RPMI8226 (cell line): ENCODE measurements at regions not wholly inside any gene's neighbourhood (a gene's known extent, or its start where the extent isn't known, plus 50 kb on each side); places are given as distances from the start of the nearest gene placed in this dataset.
"Not testable (repeated sequence)": the region's sequence is repeated elsewhere in the genome, so short reads cannot be mapped to it uniquely, and the experiment has no call there.

ENCODE experiments used
- DNase-seq: peaks from one replicate; pipeline ENCODE4 v3.0.0-alpha.2; 2015

DNA sequence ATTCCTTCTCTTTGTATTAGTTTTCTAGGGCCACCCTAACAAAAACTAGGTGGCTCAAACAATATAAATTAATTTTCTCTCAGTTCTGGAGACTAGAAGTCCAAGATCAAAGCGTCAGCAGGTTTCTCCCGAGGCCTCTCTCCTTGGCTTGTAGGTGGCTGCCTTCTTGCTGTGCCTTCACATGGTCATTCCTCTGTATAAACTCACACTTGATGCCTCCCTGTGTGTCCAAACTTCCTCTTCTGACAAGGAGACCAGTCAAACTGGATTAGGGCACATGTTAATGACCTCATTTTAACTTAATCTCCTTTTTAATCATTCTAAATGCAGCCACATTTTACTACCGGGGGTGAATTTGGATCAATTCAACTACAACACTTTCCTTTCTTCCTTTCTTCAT is 691.1 kb downstream of the DIPK2A start:
- DNase-seq = no peak

DNA sequence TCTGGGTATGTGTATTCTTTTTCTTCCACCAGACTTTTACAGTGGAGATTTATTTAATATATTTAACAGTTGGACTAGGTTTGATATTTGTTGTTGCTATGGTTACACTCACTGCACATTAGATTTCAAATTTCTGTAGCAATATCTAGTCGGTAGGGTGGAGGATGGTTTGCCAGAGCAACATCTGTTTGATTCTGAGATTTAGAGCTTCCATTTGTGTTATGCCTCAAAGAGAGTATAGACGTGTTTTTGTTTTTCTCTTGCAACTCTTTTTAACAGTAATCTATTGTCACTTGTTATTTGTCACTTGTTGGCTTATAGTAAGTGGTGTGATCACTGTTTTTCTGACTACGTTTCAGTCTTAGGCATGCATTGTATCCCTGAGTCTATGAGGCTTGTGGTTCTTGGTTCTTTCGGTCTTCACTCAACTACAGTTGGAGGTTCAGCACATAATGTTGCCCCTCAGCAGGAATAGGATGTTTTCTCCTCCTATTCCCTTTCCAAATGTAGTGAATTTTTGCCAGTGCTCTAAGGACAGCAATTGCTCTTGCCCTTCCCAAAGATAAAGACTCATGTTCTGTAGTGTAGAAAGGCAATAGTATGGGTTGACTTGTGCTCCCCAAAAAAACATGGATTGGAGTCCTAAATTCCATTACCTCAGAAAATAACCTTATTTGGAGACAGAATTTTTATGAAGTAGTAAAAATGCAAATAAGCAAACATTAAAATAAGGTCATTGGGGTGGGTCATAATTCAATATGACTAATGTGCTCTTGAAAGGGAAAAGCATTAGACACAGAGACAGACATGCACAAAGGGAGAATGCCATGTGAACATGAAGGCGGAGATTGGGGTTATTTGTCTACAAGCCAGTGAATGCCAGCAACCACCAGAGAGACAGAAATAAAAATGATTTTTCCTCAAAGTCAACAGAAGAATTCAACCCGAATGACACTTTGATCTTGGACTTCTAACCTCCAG is 692.1 kb downstream of the DIPK2A start:
- DNase-seq = no peak

DNA sequence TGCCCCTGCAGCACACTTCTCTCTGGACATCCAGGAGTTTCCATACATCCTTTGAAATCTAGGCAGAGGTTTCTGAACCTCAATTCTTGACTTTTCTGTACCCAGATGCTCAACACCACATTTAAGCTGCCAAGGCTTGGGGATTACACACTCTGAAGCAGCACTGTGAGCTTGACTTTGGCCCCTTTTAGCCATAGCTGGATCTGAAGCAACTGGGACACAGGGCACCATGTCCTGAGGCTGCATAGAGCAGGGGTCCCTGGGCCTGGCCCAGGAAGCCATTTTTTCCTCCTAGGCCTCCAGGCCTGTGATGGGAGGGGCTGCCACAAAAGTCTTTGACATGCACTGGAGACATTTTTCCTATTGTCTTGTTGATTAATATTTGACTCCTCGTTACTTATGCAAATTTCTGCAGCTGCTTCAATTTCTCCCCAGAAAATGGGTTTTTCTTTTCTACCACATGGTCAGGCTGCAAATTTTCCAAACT is 694.0 kb downstream of the DIPK2A start:
- no peak for DNase-seq

DNA sequence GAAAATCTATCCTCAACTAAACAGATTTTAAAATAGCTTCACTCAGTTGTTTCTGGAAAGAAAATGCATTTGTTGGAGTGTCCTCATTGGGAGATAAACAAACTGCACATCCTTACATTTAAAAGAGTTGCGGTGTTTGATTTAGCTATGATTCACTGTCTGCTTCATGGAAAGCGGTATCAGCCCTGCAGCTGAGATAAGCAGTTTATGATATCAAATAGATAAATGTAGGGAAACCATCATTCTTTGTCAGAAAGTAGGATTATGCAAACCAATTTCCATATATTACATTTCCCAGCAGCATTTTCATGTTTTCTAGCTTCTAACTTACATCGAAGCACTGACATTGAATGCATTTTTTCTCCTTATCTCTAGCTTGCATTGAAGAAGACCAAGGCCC is 698.9 kb downstream of the DIPK2A start:
- no peak for DNase-seq

DNA sequence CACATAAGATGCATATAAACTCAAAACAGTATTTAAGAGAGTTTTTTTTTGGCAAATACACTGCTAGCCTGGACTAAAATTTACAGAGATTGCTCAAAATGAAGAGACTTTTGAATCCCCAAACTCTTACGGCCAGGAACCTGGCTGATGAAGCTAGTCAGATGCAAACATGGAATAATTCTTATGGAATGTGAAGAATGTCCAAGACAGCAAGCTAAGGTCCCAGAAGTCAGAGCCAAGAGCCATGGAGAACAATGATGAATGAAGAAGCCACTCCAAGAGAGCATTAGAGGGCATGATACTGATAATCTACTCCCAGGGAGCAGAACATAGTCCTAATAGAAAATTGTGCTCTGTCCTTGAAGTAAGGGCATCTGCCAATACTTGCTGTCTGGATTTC is 705.5 kb downstream of the DIPK2A start:
- DNase-seq = no peak

DNA sequence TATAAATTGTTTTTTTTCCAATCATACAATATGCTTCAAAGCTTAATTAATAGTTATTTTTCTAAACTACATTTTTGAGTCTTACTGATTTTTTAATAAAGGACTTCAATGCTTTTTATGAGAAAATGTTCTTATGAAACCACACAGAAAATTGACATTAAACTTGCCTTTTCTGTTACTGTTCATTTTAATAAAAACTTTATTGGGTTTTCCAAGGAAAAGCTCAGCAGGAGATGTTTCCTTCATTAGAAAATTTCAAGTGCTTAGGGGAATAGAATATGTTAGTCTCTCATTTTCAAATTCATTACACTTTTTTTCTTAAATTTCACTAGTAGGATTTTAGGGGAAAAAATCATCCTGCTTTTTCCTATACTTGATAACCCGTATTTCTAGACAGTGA is 711.4 kb downstream of the DIPK2A start:
- no peak for DNase-seq

DNA sequence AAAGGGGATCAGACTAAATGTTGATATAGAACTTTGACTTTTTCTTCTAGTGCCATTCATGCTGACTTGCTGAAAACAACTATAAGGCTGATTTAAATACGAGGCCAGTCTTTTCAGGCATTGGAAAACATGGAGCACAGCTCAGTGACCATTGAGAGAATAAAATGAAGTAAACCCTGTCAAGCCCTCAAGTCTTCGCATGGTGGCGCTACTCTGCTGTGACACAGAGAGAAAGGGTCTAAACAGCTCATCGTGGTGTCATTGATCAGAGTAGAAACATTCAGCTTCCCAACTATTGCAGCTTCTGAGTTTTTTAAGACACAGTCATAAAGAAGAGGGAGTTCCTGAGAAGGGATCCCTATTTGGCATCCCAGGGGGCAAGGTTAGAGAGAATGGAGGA is 716.2 kb downstream of the DIPK2A start:
- peak; percentile 5 for DNase-seq

DNA sequence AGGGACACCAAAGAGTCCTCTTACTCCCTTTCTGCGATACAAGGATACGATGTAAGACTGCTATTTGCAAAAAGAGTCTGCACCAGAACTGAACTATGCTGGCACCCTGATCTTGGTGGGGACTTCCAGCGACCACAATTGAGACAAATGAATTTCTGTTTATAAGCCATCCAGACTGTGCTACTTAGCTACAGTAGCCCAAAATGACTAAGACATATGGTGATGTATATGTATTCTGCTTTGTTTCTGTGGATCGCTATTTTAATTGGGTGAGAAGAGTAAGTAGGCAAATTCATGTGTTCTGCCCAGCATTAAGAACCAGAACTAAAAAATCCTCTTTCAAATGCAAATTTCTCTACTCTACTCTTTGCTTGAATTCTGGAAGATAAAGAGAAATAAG is 720.9 kb downstream of the DIPK2A start:
- no peak for DNase-seq

DNA sequence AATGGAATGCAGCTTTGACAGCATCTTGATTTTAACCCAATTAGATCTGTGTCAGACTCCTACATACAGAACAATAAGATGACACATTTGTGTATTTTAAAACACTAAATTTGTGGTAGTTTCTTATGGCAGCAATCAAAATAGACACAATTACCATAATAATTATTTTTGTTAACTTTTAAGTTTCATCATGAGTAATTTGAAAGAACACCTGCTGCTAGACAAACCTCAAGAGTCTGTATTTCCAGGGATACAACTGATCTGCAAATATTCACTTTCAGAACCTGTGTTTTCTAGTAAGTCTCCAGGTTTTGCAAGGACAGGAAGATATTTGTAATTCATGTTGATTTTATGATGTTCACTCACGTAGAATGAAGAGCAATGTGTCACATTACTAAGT is 736.8 kb downstream of the DIPK2A start:
- DNase-seq = no peak

DNA sequence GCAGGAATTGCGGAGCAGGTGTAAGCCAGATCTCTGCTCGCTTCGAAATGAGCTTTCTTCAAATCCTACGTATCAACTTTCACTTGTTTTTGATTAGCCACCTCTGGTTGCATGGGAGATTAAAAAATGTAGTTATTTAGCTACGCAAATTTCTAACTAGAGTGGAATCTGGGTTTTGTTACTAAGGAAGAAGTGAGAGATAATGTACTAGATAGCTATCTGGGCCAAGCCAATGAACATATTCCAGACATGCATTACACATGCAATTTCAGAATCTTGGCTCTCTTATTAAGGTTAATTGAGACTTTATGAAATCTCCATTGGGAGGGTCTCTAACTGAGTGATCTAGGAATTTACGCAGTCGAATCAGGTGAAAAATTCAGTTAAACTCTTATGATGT is 765.7 kb downstream of the DIPK2A start:
- no peak for DNase-seq

DNA sequence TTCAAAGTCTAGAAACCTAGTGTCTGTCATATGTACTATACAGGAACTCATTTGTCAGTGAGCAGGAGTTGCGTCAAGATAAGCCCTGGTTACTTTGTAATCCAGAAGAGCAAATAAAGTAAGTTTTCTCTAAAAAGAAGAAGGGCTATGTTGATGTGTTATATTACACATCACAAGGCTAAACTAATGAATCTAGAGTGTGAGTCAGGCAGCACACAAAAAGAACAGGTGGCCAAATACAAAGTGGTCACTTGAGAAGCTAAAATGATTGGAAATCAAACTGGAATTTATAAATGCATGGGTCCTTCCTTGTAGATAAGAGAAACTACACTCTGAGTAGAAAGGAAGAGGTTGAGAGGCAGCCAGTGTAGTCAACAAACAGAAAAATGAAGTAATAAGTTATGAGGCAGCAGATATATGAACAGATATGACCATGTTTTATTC is 771.6 kb downstream of the DIPK2A start:
- no peak for DNase-seq

DNA sequence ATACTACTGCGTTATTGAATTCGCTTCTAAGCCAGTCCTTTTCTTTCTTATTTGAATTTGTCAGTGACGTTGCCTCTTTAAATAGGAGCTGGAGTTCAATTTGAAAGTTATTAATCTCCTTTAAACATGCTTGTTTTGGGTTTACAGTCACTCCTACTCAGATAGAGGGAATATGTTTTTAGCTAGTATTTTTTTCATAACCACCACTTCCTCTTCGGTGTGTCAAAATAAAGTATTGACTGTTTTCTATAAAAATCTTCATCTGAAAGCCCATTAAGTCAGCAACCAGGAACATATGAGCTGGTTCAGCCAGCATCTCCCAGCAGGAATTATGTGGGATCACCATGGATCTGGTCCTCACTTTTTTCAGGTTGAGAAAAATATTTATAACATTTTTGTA is 772.9 kb downstream of the DIPK2A start:
- DNase-seq = no peak

DNA sequence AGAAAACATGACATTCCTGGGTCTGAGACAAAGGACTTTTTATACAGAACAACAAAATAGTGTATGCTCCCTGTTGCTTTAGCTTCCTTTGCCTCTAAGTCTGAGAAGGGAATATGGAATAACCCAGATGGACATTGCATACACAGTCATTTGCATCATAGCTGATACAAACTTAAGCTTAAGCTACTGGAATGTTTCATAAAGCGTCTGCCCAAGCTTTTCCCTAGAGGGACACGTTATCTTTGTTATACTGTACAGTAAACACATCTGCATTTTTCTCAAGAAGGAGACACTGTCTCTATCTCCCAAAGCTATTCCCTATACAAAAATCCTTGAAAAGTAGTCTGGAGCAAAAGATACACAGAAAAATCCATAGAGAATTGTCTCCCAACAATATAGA is 775.0 kb downstream of the DIPK2A start:
- no peak for DNase-seq

DNA sequence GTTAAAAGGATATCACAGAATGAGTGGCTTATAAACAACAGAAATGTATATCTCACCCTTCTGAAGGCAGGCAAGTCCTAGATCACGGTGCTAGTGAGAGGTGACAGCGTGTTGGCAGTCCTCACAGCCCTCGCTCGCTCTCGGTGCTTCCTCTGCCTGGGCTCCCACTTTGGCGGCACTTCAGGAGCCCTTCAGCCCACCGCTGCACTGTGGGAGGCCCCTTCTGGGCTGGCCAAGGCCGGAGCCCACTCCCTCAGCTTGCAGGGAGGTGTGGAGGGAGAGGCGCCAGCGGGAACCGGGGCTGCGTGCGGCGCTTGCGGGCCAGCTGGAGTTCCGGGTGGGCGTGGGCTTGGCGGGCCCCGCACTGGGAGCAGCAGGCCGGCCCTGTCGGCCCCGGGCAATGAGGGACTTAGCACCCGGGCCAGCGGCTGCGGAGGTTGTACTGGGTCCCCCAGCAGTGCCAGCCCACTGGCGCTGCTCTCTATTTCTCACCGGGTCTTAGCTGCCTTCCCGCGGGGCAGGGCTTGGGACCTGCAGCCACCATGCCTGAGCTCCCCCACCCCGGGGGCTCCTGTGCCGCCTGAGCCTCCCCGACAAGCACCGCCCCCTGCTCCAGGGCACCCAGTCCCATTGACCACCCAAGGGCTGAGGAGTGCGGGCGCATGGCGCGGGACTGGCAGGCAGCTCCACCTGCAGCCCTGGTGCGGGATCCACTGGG is 778.1 kb downstream of the DIPK2A start:
- not testable (repeated sequence) for DNase-seq

DNA sequence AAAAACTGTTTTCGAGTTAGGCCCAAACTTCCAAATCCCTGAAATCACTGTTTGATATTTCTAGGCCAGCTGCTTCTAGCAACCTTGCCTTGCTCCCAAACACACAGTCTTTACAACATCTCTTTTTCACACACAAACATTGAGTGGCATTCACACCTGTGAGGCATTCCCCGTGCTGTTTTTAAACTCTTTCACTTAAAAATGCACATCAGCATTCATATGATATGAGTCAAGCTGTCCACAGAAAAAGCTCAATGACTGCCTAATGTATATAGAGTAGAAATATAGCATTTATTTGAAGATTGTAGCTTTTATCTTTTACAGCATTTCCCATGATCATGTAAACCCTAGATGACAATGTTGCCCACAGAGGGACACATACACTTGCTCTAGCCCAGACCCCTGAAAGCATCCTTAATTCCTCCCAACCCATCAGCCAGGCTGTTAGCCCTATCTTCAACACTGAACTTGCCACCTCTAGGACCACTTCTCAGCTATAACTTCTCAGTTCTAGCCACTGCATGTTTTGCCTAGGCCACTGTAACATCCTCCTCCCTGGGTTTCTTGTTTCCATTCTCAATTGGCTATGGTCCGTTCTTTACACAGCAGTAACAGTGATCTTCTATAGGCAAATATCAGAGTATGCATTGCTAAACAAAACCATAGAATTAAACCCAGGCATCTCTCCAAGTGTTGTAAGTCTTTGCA is 782.6 kb downstream of the DIPK2A start:
- no peak for DNase-seq

DNA sequence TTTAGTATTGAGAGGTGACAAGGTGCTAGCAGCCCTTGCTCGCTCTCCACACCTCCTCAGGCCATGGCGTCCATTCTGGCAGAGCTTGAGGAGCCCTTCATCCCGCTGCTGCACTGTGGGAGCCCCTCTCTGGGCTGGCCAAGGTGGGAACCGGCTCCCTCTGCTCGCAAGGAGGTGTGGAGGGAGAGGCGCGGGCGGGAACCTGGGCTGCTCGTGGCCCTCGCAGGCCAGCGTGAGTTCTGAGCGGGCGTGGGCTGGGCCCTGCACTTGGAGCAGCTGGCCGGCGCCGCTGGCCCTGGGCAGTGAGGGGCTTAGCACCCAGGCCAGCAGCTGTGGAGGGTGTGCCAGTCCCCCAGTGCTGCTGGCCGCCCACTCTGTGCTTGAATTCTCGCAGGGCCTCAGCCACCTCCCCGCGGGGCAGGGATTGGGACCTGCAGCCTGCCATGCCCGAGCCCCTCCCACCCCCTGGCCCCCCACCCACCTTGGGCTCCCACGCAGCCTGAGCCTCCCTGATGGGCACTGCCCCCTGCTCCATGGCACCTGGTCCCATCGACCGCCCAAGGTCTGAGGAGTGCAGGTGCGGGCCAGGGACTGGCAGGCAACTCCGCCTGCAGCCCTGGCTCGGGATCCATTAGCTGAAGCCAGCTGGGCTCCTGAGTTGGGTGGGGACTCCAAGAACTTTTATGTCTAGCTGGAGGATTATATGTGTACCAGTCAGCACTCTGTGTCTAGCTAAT is 785.2 kb downstream of the DIPK2A start:
- no peak for DNase-seq

DNA sequence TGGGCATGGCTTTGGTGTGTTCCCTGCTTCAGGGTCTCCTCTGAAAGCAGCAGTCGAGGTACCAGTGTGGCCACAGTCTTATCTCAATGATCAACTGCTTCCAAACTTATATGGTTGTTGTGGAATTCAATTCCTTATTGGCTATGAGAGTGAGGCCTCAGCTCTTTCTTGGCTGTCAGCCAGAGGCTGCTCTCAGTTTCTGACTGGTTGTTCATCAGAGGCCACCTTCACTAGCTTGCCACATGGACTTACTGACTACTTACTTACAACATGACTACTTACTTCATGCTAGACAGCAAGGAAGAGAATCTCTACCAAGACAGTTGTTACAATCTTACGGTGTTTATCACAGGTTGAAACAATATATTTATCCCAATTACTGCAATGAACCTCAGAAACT is 789.2 kb downstream of the DIPK2A start:
- DNase-seq = peak; percentile 14

DNA sequence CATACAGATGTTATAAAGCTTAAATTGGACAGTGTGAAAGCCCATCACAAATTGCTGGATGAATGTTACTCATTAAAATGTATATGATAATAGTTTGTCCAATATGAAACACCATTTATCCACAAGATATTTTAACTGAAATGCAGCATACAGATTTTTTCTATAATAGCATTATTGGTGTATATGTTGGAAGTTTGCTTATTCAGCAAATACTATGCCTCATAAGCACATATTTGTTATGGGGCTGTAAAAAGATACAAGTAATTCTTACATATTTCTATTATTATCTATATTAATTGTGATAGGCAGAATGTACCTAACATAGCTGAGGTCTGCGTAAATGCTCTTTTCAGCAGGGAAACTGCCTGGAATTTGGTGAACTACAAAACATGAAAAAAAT is 790.5 kb downstream of the DIPK2A start:
- no peak for DNase-seq

DNA sequence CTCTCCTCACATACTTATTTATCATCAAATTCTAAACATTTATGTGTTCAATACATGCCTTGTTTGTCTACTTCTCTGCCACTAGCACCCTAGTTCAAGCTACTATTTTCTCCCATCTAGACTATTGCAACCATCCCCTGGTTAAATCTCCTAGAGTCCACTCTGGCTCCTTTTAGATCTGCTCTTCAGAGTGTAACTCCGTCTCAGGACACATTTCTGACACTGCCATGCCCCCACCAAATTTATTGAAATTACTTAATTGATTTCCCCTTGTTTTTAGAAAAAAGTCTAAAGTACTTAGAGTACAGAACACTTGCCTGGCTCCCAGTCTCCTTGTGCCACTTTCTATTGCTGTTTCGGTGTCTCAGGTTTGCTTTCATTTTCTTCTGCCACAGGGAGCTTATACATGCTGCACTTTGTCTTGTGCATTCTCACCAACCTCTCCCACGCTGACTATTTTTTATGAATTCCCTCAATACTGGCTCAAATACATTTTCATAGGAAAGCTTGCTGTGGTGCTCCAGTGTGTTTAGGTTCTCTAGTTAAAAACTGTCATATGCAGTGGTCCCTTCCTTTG is 792.3 kb downstream of the DIPK2A start:
- DNase-seq = peak; percentile 4

DNA sequence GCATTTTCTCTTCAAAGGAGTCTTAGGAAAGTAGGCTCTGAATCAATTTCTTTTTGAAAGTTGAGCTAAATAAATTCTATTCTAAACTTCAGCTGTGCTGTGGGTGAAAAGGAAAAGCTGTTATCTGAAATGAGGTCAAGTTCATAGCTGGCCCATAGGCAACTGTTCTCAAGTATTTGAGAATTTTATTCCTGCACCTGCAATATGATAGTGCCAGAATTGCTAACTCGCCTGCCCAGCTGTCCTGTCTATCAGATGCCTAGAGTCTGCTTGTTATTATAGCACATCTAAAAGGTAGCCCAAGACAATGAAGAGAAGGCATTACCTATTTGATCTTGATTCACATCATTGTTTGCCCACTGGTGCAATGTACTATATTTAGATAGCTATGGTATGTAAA is 798.7 kb downstream of the DIPK2A start:
- DNase-seq = no peak

DNA sequence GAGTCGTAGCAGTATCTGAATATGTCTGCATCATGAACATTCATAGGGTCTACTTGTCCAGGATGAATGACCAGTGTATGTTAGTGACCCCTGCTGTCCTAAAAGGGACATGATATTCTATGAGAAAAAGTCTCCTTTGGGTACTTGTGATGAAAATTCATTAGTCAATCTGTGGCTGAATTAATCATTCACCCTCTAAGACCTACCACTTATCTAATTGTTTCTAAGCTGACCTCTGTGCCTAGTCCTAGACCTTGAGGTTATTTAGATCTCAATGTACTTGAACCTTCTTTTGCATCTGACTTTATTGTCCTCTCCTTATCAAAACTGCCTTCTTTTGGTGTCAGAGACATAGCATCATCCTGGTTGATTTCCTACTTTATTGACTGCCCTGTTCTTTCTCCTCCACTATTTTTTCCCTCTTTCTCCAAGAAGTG is 799.3 kb downstream of the DIPK2A start:
- no peak for DNase-seq

DNA sequence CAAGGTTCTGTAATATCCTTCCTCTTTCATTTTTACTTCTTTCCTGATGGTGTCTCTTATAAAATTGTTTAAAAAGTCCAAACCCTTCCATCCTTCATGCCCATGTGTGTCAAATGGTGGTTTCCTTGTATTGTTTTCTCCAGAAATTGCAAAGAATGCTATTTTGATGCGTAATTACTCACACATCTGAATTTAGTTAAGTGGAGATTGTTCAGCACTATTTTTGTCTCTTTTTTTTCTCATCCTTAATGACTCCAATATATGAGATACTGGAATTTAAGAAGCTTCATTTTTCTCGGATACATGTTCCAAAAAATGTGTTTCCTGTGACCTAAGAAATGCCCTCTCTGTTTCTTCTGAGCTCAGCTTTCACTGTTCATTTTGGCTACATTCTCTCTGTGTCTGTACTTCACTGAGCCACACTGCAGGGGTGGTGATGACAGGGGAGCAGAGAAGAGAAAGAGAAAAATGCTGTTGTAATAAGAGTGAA is 799.8 kb downstream of the DIPK2A start:
- no peak for DNase-seq
